Thyroid gland (tissue), 4 donors: ENCODE measurements at regions not wholly inside any gene's neighbourhood (a gene's known extent, or its start where the extent isn't known, plus 50 kb on each side); places are given as distances from the start of the nearest gene placed in this dataset.

Source experiments
- POLR2A ChIP-seq, 2 donors: fragments of 450-650 bp; IDR thresholded peaks; one replicate each; pipeline ENCODE4 v1.6.1; 2017; ENCODE audit warnings: antibody characterized with exemption in 2 of 2, mild to moderate bottlenecking in 2 of 2, moderate library complexity in 1 of 2
- TF ChIP-seq, protein P1 (sequence below), 6 experiments: fragments of 200-600 bp in 3 of 6; fragments of 450-650 bp in 3 of 6; sonication (generic) in 3 of 6; IDR thresholded peaks; one replicate each; pipeline ENCODE4 v1.5.1; 2016 to 2019; ENCODE audit warnings: antibody characterized with exemption in 6 of 6, mild to moderate bottlenecking in 2 of 6, inconsistent platforms in 1 of 6, moderate library complexity in 1 of 6

DNA sequence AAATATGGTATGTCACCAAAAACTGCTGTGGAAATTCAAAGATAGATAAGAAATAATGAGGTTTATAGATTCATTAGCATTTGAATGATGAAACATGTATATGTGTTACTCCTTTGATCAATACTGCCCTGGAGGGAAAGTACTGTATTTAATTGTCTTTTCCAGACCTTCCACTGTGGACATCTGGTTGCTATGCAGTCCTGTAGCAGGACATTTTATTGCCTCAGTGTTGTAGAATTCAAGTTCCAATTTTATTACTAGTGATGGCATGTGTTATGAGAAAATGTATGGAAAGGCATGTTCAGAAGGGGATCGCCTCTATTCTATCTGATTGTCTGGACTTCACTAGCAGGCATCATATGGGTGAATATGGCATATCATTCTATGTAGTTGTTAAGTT is 391.0 kb downstream of the TFAP2B start:
- no peak for TF ChIP-seq POLR2A (IDR thresholded peaks at IDR 0.05)
- TF ChIP-seq, protein P1, sequence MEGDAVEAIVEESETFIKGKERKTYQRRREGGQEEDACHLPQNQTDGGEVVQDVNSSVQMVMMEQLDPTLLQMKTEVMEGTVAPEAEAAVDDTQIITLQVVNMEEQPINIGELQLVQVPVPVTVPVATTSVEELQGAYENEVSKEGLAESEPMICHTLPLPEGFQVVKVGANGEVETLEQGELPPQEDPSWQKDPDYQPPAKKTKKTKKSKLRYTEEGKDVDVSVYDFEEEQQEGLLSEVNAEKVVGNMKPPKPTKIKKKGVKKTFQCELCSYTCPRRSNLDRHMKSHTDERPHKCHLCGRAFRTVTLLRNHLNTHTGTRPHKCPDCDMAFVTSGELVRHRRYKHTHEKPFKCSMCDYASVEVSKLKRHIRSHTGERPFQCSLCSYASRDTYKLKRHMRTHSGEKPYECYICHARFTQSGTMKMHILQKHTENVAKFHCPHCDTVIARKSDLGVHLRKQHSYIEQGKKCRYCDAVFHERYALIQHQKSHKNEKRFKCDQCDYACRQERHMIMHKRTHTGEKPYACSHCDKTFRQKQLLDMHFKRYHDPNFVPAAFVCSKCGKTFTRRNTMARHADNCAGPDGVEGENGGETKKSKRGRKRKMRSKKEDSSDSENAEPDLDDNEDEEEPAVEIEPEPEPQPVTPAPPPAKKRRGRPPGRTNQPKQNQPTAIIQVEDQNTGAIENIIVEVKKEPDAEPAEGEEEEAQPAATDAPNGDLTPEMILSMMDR (IDR thresholded peaks at IDR 0.05) = no peak
